NB4 (cell line): ENCODE measurements at regions not wholly inside any gene's neighbourhood (a gene's known extent, or its start where the extent isn't known, plus 50 kb on each side); places are given as distances from the start of the nearest gene placed in this dataset.

ENCODE experiments used
- CTCF ChIP-seq: IDR thresholded peaks from one replicate; pipeline ENCODE4 v1.5.1; 2012; ENCODE audit warnings: low read depth, low read length
- MAX ChIP-seq: IDR thresholded peaks from 2 replicates; pipeline ENCODE4 v1.6.1; 2011; ENCODE audit warnings: low read depth, low read length
- POLR2A ChIP-seq: IDR thresholded peaks from 2 replicates; pipeline ENCODE4 v1.6.1; 2011; ENCODE audit warnings: mild to moderate bottlenecking; ENCODE audit not compliant: insufficient read length; ENCODE audit errors: extremely low read depth

- TF ChIP-seq POLR2A (no peak), CTCF (no peak), MAX (no peak)
Measured at GRCh38 chr2:145305889-145306288, 786.0 kb upstream of the ZEB2 start.
